ENCODE measurements at regions not wholly inside any gene's neighbourhood (a gene's known extent, or its start where the extent isn't known, plus 50 kb on each side); places are given as distances from the start of the nearest gene placed in this dataset.

- no peak for TF ChIP-seq CTCF (IDR thresholded peaks at IDR 0.05; ENCODE audit: borderline replicate concordance, extremely low read depth, insufficient read depth)
- Histone ChIP-seq H3K9me3 (ENCODE audit: control insufficient read depth in 2 of 3, insufficient read depth in 1 of 3, low read length in 3 of 3) (no peaks in the 10 kb centered on the region), H3K4me1 (ENCODE audit: control insufficient read depth in 2 of 3, insufficient read depth in 2 of 3, low read depth in 1 of 3, low read length in 3 of 3) (no peaks in the 10 kb centered on the region), H3K27ac (ENCODE audit: low read depth in 2 of 2, low read length in 2 of 2) (no peak overlapping the region), H3K36me3 (ENCODE audit: control insufficient read depth in 2 of 3, insufficient read depth in 3 of 3, low read length in 3 of 3) (no peaks in the 10 kb centered on the region), H3K9ac (ENCODE audit: low read length in 3 of 3) (no peak overlapping the region), H3K27me3 (ENCODE audit: control insufficient read depth, insufficient read depth, low read length) (no peaks in the 10 kb centered on the region), H3K4me3 (ENCODE audit: low read length in 3 of 3) (no peak overlapping the region)
- FAIRE-seq = no peak
- intact Hi-C loops (cut with DNase I) = no loop called here
- no peak for DNase-seq
Observed at GRCh38 chr2:81225756-81226155, 921.2 kb upstream of the LRRTM1 start.

- no peaks in the 10 kb centered on the region for H3K36me3 ChIP-seq (ENCODE audit: control insufficient read depth in 2 of 3, insufficient read depth in 3 of 3, low read length in 3 of 3)
- DNase-seq (no peak), FAIRE-seq (no peak)
- no peak for TF ChIP-seq CTCF (IDR thresholded peaks at IDR 0.05; ENCODE audit: borderline replicate concordance, extremely low read depth, insufficient read depth)
- H3K27me3 ChIP-seq (ENCODE audit: control insufficient read depth, insufficient read depth, low read length) = no peaks in the 10 kb centered on the region
- H3K9me3 ChIP-seq (ENCODE audit: control insufficient read depth in 2 of 3, insufficient read depth in 1 of 3, low read length in 3 of 3) = no peaks in the 10 kb centered on the region
- intact Hi-C loops (cut with DNase I) = no loop called here
- no peak overlapping the region for H3K27ac ChIP-seq (ENCODE audit: low read depth in 2 of 2, low read length in 2 of 2)
- H3K4me1 ChIP-seq (ENCODE audit: control insufficient read depth in 2 of 3, insufficient read depth in 2 of 3, low read depth in 1 of 3, low read length in 3 of 3) = no peaks in the 10 kb centered on the region
- H3K9ac ChIP-seq (ENCODE audit: low read length in 3 of 3) = no peak overlapping the region
- no peak overlapping the region for H3K4me3 ChIP-seq (ENCODE audit: low read length in 3 of 3)
Observed at GRCh38 chr2:81213598-81213997, 909.0 kb upstream of the LRRTM1 start.

- TF ChIP-seq CTCF (IDR thresholded peaks at IDR 0.05; ENCODE audit: borderline replicate concordance, extremely low read depth, insufficient read depth) = no peak
- Histone ChIP-seq H3K27me3 (ENCODE audit: control insufficient read depth, insufficient read depth, low read length) (no peaks in the 10 kb centered on the region), H3K4me3 (ENCODE audit: low read length in 3 of 3) (no peak overlapping the region), H3K36me3 (ENCODE audit: control insufficient read depth in 2 of 3, insufficient read depth in 3 of 3, low read length in 3 of 3) (no peaks in the 10 kb centered on the region), H3K27ac (ENCODE audit: low read depth in 2 of 2, low read length in 2 of 2) (no peak overlapping the region), H3K9ac (ENCODE audit: low read length in 3 of 3) (no peak overlapping the region), H3K9me3 (ENCODE audit: control insufficient read depth in 2 of 3, insufficient read depth in 1 of 3, low read length in 3 of 3) (no peaks in the 10 kb centered on the region), H3K4me1 (ENCODE audit: control insufficient read depth in 2 of 3, insufficient read depth in 2 of 3, low read depth in 1 of 3, low read length in 3 of 3) (no peaks in the 10 kb centered on the region)
- no peak for FAIRE-seq
- peak in 1 of 5 donors; percentile 4 for DNase-seq
- intact Hi-C loops (cut with DNase I) = no loop called here
Observed at GRCh38 chr2:81206216-81206615, 901.7 kb upstream of the LRRTM1 start.

GRCh38 chr2:81196933-81197628 lies 892.5 kb upstream of the LRRTM1 start:
- Histone ChIP-seq H3K27ac (ENCODE audit: low read depth in 2 of 2, low read length in 2 of 2) (no peak overlapping the region), H3K9me3 (ENCODE audit: control insufficient read depth in 2 of 3, insufficient read depth in 1 of 3, low read length in 3 of 3) (no peaks in the 10 kb centered on the region), H3K4me3 (ENCODE audit: low read length in 3 of 3) (no peak overlapping the region), H3K36me3 (ENCODE audit: control insufficient read depth in 2 of 3, insufficient read depth in 3 of 3, low read length in 3 of 3) (no peaks in the 10 kb centered on the region), H3K4me1 (ENCODE audit: control insufficient read depth in 2 of 3, insufficient read depth in 2 of 3, low read depth in 1 of 3, low read length in 3 of 3) (no peaks in the 10 kb centered on the region), H3K9ac (ENCODE audit: low read length in 3 of 3) (no peak overlapping the region), H3K27me3 (ENCODE audit: control insufficient read depth, insufficient read depth, low read length) (no peaks in the 10 kb centered on the region)
- no peak for FAIRE-seq
- DNase-seq = peak in 1 of 5 donors; percentile 46
- TF ChIP-seq CTCF (IDR thresholded peaks at IDR 0.05; ENCODE audit: borderline replicate concordance, extremely low read depth, insufficient read depth) = no peak
- intact Hi-C loops (cut with DNase I) = no loop called here
